Loucy (cell line): ENCODE measurements at regions not wholly inside any gene's neighbourhood (a gene's known extent, or its start where the extent isn't known, plus 50 kb on each side); places are given as distances from the start of the nearest gene placed in this dataset.
"Not testable (repeated sequence)": the region's sequence is repeated elsewhere in the genome, so short reads cannot be mapped to it uniquely, and the experiment has no call there.

Experiments
- H2AFZ ChIP-seq: fragments of 200-600 bp; sonication (generic); 2 replicates; pipeline ENCODE4 v1.6.0; 2016; ENCODE audit warnings: antibody characterized with exemption, mild to moderate bottlenecking, low read length, moderate library complexity
- H3F3A ChIP-seq: fragments of 200-600 bp; 2 replicates; pipeline ENCODE4 v1.6.0; 2016; ENCODE audit warnings: antibody characterized with exemption, low read depth, mild to moderate bottlenecking
- H3K27me3 ChIP-seq: fragments of 200-600 bp; sonication (generic); 2 replicates; pipeline ENCODE4 v1.6.1; 2014; ENCODE audit warnings: low read length, mild to moderate bottlenecking; ENCODE audit not compliant: insufficient read depth, poor library complexity, severe bottlenecking
- H3K36me3 ChIP-seq: fragments of 200-600 bp; sonication (generic); 2 replicates; pipeline ENCODE4 v1.6.1; 2016; ENCODE audit warnings: low read length; ENCODE audit not compliant: insufficient read depth
- H3K4me1 ChIP-seq: fragments of 200-600 bp; sonication (generic); 2 replicates; pipeline ENCODE4 v1.5.1; 2014; ENCODE audit warnings: low read length, mild to moderate bottlenecking; ENCODE audit not compliant: insufficient read depth, poor library complexity, severe bottlenecking
- H3K4me2 ChIP-seq: fragments of 200-600 bp; sonication (generic); 2 replicates; pipeline ENCODE4 v1.6.0; 2014; ENCODE audit warnings: antibody characterized with exemption, low read length, low read depth, mild to moderate bottlenecking; ENCODE audit not compliant: poor library complexity, severe bottlenecking
- H3K4me3 ChIP-seq: fragments of 200-600 bp; sonication (generic); 2 replicates; pipeline ENCODE4 v1.5.1; 2014; ENCODE audit warnings: low read length, mild to moderate bottlenecking, mixed read lengths; ENCODE audit not compliant: poor library complexity, severe bottlenecking
- H3K79me2 ChIP-seq: fragments of 200-600 bp; sonication (generic); 2 replicates; pipeline ENCODE4 v1.6.1; 2014; ENCODE audit warnings: low read length; ENCODE audit not compliant: insufficient read depth
- H3K9ac ChIP-seq: fragments of 200-600 bp; sonication (generic); 2 replicates; pipeline ENCODE4 v1.6.0; 2014; ENCODE audit warnings: mild to moderate bottlenecking, low read depth, low read length, moderate library complexity; ENCODE audit not compliant: poor library complexity, severe bottlenecking
- H3K9me2 ChIP-seq: fragments of 200-600 bp; sonication (generic); replicated peaks from 2 replicates; pipeline ENCODE4 v1.6.1; 2016; ENCODE audit warnings: low read depth, low read length, mixed read lengths
- H3K9me3 ChIP-seq: fragments of 200-600 bp; sonication (generic); 2 replicates; pipeline ENCODE4 v1.6.1; 2014; ENCODE audit warnings: mild to moderate bottlenecking, antibody characterized with exemption, low read length, low read depth; ENCODE audit not compliant: insufficient read depth
- H4K20me1 ChIP-seq: fragments of 200-600 bp; sonication (generic); 2 replicates; pipeline ENCODE4 v1.6.0; 2014; ENCODE audit warnings: antibody characterized with exemption, low read length, mild to moderate bottlenecking; ENCODE audit not compliant: insufficient read depth, poor library complexity, severe bottlenecking
- CTCF ChIP-seq: fragments of 200-600 bp; sonication (generic); conservative IDR thresholded peaks from 2 replicates; pipeline ENCODE4 v1.5.1; 2014; ENCODE audit warnings: mild to moderate bottlenecking, antibody characterized with exemption, low read length
- EZH2phosphoT487 ChIP-seq: fragments of 200-600 bp; IDR thresholded peaks from 2 replicates; pipeline ENCODE4 v1.6.1; 2018; ENCODE audit warnings: antibody characterized with exemption, mild to moderate bottlenecking, moderate library complexity, borderline replicate concordance

GRCh38 chr3:113377158-113377557 is 64.1 kb downstream of the CFAP44 start:
- no peaks in the 10 kb centered on the region for H3F3A ChIP-seq
- H3K4me3 ChIP-seq = no peak overlapping the region
- no peak overlapping the region for H3K4me2 ChIP-seq
- H3K27me3 ChIP-seq = no peaks in the 10 kb centered on the region
- H3K9me3 ChIP-seq = no peaks in the 10 kb centered on the region
- no peaks in the 10 kb centered on the region for H3K36me3 ChIP-seq
- H3K4me1 ChIP-seq = no peaks in the 10 kb centered on the region
- no peak overlapping the region for H3K9ac ChIP-seq
- no peaks in the 10 kb centered on the region for H4K20me1 ChIP-seq
- no peak for TF ChIP-seq EZH2phosphoT487
- no peak for TF ChIP-seq CTCF
- H2AFZ ChIP-seq = no peak overlapping the region
- H3K79me2 ChIP-seq = no peaks in the 10 kb centered on the region
- H3K9me2 ChIP-seq = no peaks in the 10 kb centered on the region

DNA sequence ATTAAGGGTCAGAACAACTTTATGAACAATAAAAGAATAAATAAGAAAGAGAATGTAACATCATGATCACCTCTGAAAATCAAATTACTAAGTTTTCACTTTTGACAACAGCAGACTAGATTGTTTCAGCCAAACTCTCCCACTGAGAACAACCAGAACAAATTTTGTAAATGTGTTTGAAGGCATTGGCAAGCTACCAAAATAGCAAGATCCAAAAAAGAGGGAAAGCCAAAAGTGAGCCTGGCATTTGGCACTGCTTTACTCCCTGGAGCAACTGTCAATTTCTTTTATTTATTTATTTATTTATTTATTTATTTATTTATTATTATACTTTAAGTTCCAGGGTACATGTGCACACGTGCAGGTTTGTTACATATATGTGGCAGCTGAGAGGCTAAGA is 67.2 kb downstream of the CFAP44 start:
- H3F3A ChIP-seq = no peaks in the 10 kb centered on the region
- H3K4me1 ChIP-seq = no peaks in the 10 kb centered on the region
- no peaks in the 10 kb centered on the region for H4K20me1 ChIP-seq
- no peaks in the 10 kb centered on the region for H3K9me3 ChIP-seq
- no peaks in the 10 kb centered on the region for H3K27me3 ChIP-seq
- H3K4me2 ChIP-seq = no peak overlapping the region
- no peaks in the 10 kb centered on the region for H3K36me3 ChIP-seq
- H3K9ac ChIP-seq = no peak overlapping the region
- TF ChIP-seq EZH2phosphoT487 (no peak), CTCF (no peak)
- H3K4me3 ChIP-seq = no peak overlapping the region
- no peaks in the 10 kb centered on the region for H3K79me2 ChIP-seq
- H3K9me2 ChIP-seq = no peaks in the 10 kb centered on the region
- H2AFZ ChIP-seq = no peak overlapping the region

DNA sequence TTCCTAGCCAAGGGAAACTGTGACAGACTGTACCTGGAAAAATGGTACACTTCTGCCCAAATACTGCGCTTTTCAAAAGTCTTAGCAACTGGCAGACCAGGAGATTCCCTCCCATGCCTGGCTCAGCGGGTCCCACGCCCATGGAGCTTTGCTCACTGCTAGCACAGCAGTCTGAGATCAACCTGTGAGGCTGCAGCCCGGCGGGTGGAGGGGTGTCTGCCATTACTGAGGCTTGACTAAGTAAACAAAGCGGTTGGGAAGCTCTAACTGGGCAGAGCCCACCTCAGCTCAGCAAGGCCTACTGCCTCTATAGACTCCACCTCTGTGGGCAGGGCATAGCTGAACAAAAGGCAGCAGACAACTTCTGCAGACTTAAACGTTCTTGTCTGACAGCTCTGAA is 74.5 kb downstream of the CFAP44 start:
- H3F3A ChIP-seq, H3K4me1 ChIP-seq, H3K4me3 ChIP-seq, H2AFZ ChIP-seq, H4K20me1 ChIP-seq, H3K4me2 ChIP-seq, H3K9ac ChIP-seq, H3K9me2 ChIP-seq, H3K79me2 ChIP-seq, H3K27me3 ChIP-seq, H3K9me3 ChIP-seq, H3K36me3 ChIP-seq: not testable (repeated sequence)

DNA sequence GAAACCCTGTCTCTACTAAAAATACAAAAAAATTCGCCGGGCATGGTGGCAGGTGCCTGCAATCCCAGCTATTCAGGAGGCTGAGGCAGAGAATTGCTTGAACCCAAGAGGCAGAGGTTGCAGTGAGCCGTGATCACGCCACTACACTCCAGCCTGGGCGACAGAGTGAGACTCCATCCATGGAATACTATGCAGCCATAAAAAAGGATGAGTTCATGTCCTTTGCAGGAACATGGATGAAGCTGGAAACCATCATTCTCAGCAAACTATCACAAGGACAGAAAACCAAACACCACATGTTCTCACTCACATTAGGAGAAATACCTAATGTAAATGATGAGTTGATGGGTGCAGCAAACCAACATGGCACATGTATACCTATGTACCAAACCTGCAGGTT is 86.0 kb downstream of the CFAP44 start:
- H3K9me2 ChIP-seq, H4K20me1 ChIP-seq, H3F3A ChIP-seq, H3K4me3 ChIP-seq, H3K79me2 ChIP-seq, H3K4me1 ChIP-seq, H3K36me3 ChIP-seq, H3K9ac ChIP-seq, H3K4me2 ChIP-seq, H3K9me3 ChIP-seq, H2AFZ ChIP-seq, H3K27me3 ChIP-seq: not testable (repeated sequence)
